WTC11 (cell line): ENCODE measurements at regions not wholly inside any gene's neighbourhood (a gene's known extent, or its start where the extent isn't known, plus 50 kb on each side); places are given as distances from the start of the nearest gene placed in this dataset.

Experiments used
- ATAC-seq: fragments of 200-7000 bp; cut with Tn5 transposase; 2 replicates; pipeline ENCODE4 v1.10.0; 2021; ENCODE audit warnings: mild to moderate bottlenecking, moderate library complexity
- CTCF ChIA-PET: fragments of 300-600 bp; sonication (Branson Sonifier 250); formaldehyde crosslinking; loops from one replicate; lab custom pipeline; 2021; ENCODE audit warnings: antibody characterized with exemption; lab: Charles Lee
- POLR2A ChIA-PET: fragments of 350-600 bp; sonication (Branson Sonifier 250); formaldehyde crosslinking; loops from one replicate; lab custom pipeline; 2021; ENCODE audit warnings: antibody characterized with exemption; lab: Charles Lee
- DNase-seq: peaks from one replicate; pipeline ENCODE4 v3.0.0; 2021; ENCODE audit warnings: low spot score
- H3K27ac Mint-ChIP-seq: 2 replicates; pipeline ENCODE4 v1.8.0; 2021; ENCODE audit warnings: mixed read lengths
- H3K27me3 Mint-ChIP-seq: 2 replicates; pipeline ENCODE4 v1.8.0; 2021; ENCODE audit warnings: low read depth, mild to moderate bottlenecking, moderate library complexity, mixed read lengths
- H3K36me3 Mint-ChIP-seq: 2 replicates; pipeline ENCODE4 v1.8.0; 2021; ENCODE audit warnings: mixed read lengths
- H3K4me1 Mint-ChIP-seq: 2 replicates; pipeline ENCODE4 v1.8.0; 2022; ENCODE audit warnings: mixed read lengths
- H3K4me3 Mint-ChIP-seq: 2 replicates; pipeline ENCODE4 v1.8.0; 2021; ENCODE audit warnings: mild to moderate bottlenecking, moderate library complexity, mixed read lengths
- H3K9me3 Mint-ChIP-seq: 2 replicates; pipeline ENCODE4 v1.8.0; 2021; ENCODE audit warnings: mixed read lengths
- ATF1 ChIP-seq: sonication (generic); formaldehyde crosslinking; IDR thresholded peaks from 2 replicates; pipeline ENCODE4 v1.8.1; 2023; ENCODE audit warnings: mild to moderate bottlenecking, moderate library complexity, missing genetic modification reagents
- CREM ChIP-seq: sonication (generic); formaldehyde crosslinking; IDR thresholded peaks from 2 replicates; pipeline ENCODE4 v1.8.1; 2022; ENCODE audit warnings: mild to moderate bottlenecking, missing genetic modification reagents, moderate library complexity
- E2F4 ChIP-seq: sonication (generic); formaldehyde crosslinking; IDR thresholded peaks from 2 replicates; pipeline ENCODE4 v1.8.1; 2022; ENCODE audit warnings: low read depth, mild to moderate bottlenecking, moderate library complexity, missing genetic modification reagents, borderline replicate concordance
- ELF4 ChIP-seq: sonication (generic); formaldehyde crosslinking; IDR thresholded peaks from 2 replicates; pipeline ENCODE4 v1.8.1; 2022; ENCODE audit warnings: low read depth, mild to moderate bottlenecking, moderate library complexity, missing genetic modification reagents
- GABPB1 ChIP-seq: sonication (generic); formaldehyde crosslinking; IDR thresholded peaks from 2 replicates; pipeline ENCODE4 v1.8.1; 2023; ENCODE audit warnings: mild to moderate bottlenecking, missing genetic modification reagents
- IRF2 ChIP-seq: sonication (generic); formaldehyde crosslinking; IDR thresholded peaks from 2 replicates; pipeline ENCODE4 v1.8.0; 2022; ENCODE audit warnings: low read depth, missing genetic modification reagents, borderline replicate concordance
- KAT7 ChIP-seq: sonication (generic); formaldehyde crosslinking; IDR thresholded peaks from 2 replicates; pipeline ENCODE4 v1.8.1; 2023; ENCODE audit warnings: missing genetic modification reagents, mild to moderate bottlenecking, borderline replicate concordance
- MYBL2 ChIP-seq: sonication (generic); formaldehyde crosslinking; IDR thresholded peaks from 2 replicates; pipeline ENCODE4 v1.8.1; 2023; ENCODE audit warnings: mild to moderate bottlenecking, moderate library complexity, missing genetic modification reagents
- PRDM15 ChIP-seq: sonication (generic); formaldehyde crosslinking; IDR thresholded peaks from 2 replicates; pipeline ENCODE4 v1.8.0; 2022; ENCODE audit warnings: missing genetic modification reagents
- TEAD1 ChIP-seq: sonication (generic); formaldehyde crosslinking; IDR thresholded peaks from 2 replicates; pipeline ENCODE4 v1.8.0; 2022; ENCODE audit warnings: mild to moderate bottlenecking, missing genetic modification reagents
- ZNF138 ChIP-seq: sonication (generic); formaldehyde crosslinking; conservative IDR thresholded peaks from 2 replicates; pipeline ENCODE4 v1.8.1; 2022; ENCODE audit warnings: mild to moderate bottlenecking, moderate library complexity, missing genetic modification reagents
- ZNF219 ChIP-seq: sonication (generic); formaldehyde crosslinking; IDR thresholded peaks from 2 replicates; pipeline ENCODE4 v1.8.0; 2023; ENCODE audit warnings: missing genetic modification reagents, mild to moderate bottlenecking, borderline replicate concordance
- ZNF396 ChIP-seq: fragments of 250-450 bp; sonication (Bioruptor Pico); IDR thresholded peaks from 2 replicates; pipeline ENCODE4 v1.8.0; 2021; ENCODE audit warnings: mild to moderate bottlenecking, moderate library complexity, borderline replicate concordance
- ZNF423 ChIP-seq: fragments of 250-450 bp; sonication (Bioruptor Pico); IDR thresholded peaks from 2 replicates; pipeline ENCODE4 v2.1.2; 2022; ENCODE audit warnings: mild to moderate bottlenecking, moderate library complexity
- ZNF671 ChIP-seq: fragments of 250-450 bp; sonication (Bioruptor Pico); IDR thresholded peaks from 2 replicates; pipeline ENCODE4 v1.8.0; 2021; ENCODE audit warnings: mild to moderate bottlenecking
- ZSCAN18 ChIP-seq: fragments of 250-450 bp; sonication (Bioruptor Pico); IDR thresholded peaks from 2 replicates; pipeline ENCODE4 v2.1.2; 2022; ENCODE audit warnings: mild to moderate bottlenecking, moderate library complexity
- TF ChIP-seq, protein P1 (sequence below): fragments of 250-450 bp; sonication (Bioruptor Pico); IDR thresholded peaks from 2 replicates; pipeline ENCODE4 v1.9.0; 2021; ENCODE audit warnings: mild to moderate bottlenecking
- TF ChIP-seq, protein P2 (sequence below): sonication (generic); formaldehyde crosslinking; IDR thresholded peaks from 2 replicates; pipeline ENCODE4 v1.8.0; 2023; ENCODE audit warnings: missing genetic modification reagents
- TF ChIP-seq, protein P3 (sequence below): sonication (generic); formaldehyde crosslinking; conservative IDR thresholded peaks from 2 replicates; pipeline ENCODE4 v1.8.1; 2023; ENCODE audit warnings: mild to moderate bottlenecking, low read depth, missing genetic modification reagents, moderate library complexity

- DNase-seq (no peak), ATAC-seq (no peak)
- Mint-ChIP-seq H3K36me3 (peaks cover 53% of the 10 kb centered on the region), H3K4me3 (no peak overlapping the region), H3K4me1 (no peaks in the 10 kb centered on the region), H3K27me3 (peaks cover 6% of the 10 kb centered on the region; the same call in 1 of the 2 replicates), H3K9me3 (peaks cover 53% of the 10 kb centered on the region), H3K27ac (no peak overlapping the region)
- ChIA-PET POLR2A (no interaction called here), CTCF (no interaction called here)
- TF ChIP-seq ZNF423 (no peak), MYBL2 (CRISPR knock-in tag) (no peak), ZNF396 (CRISPR knock-in tag) (no peak), ZNF219 (CRISPR knock-in tag) (no peak), TEAD1 (CRISPR knock-in tag) (no peak), GABPB1 (no peak), PRDM15 (CRISPR knock-in tag) (no peak), CREM (CRISPR knock-in tag) (no peak), ELF4 (CRISPR knock-in tag) (no peak), ATF1 (no peak), IRF2 (CRISPR knock-in tag) (no peak), E2F4 (CRISPR knock-in tag) (no peak), ZSCAN18 (CRISPR knock-in tag) (no peak), ZNF671 (no peak), ZNF138 (CRISPR knock-in tag) (no peak), KAT7 (CRISPR knock-in tag) (no peak)
- TF ChIP-seq, protein P1, sequence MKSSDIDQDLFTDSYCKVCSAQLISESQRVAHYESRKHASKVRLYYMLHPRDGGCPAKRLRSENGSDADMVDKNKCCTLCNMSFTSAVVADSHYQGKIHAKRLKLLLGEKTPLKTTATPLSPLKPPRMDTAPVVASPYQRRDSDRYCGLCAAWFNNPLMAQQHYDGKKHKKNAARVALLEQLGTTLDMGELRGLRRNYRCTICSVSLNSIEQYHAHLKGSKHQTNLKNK (CRISPR knock-in tag): no peak
- TF ChIP-seq, protein P2, sequence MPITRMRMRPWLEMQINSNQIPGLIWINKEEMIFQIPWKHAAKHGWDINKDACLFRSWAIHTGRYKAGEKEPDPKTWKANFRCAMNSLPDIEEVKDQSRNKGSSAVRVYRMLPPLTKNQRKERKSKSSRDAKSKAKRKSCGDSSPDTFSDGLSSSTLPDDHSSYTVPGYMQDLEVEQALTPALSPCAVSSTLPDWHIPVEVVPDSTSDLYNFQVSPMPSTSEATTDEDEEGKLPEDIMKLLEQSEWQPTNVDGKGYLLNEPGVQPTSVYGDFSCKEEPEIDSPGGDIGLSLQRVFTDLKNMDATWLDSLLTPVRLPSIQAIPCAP (CRISPR knock-in tag): no peak
- TF ChIP-seq, protein P3, sequence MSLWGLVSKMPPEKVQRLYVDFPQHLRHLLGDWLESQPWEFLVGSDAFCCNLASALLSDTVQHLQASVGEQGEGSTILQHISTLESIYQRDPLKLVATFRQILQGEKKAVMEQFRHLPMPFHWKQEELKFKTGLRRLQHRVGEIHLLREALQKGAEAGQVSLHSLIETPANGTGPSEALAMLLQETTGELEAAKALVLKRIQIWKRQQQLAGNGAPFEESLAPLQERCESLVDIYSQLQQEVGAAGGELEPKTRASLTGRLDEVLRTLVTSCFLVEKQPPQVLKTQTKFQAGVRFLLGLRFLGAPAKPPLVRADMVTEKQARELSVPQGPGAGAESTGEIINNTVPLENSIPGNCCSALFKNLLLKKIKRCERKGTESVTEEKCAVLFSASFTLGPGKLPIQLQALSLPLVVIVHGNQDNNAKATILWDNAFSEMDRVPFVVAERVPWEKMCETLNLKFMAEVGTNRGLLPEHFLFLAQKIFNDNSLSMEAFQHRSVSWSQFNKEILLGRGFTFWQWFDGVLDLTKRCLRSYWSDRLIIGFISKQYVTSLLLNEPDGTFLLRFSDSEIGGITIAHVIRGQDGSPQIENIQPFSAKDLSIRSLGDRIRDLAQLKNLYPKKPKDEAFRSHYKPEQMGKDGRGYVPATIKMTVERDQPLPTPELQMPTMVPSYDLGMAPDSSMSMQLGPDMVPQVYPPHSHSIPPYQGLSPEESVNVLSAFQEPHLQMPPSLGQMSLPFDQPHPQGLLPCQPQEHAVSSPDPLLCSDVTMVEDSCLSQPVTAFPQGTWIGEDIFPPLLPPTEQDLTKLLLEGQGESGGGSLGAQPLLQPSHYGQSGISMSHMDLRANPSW: no peak
Measured at GRCh38 chr10:131531265-131532190, 220.0 kb upstream of the TCERG1L start.
